ENCODE measurements at regions not wholly inside any gene's neighbourhood (a gene's known extent, or its start where the extent isn't known, plus 50 kb on each side); places are given as distances from the start of the nearest gene placed in this dataset.
"Not testable (repeated sequence)": the region's sequence is repeated elsewhere in the genome, so short reads cannot be mapped to it uniquely, and the experiment has no call there.

GRCh38 chr6:21722510-21722909, 129.0 kb downstream of the SOX4 start:
- no peak for TF ChIP-seq CTCF (IDR thresholded peaks at IDR 0.05; ENCODE audit: insufficient read depth, low read depth, low read length, missing control alignments)
- no peak for DNase-seq (ENCODE audit: low read depth)
- no peak overlapping the region for H3K4me3 ChIP-seq (ENCODE audit: low read length)

- TF ChIP-seq CTCF (IDR thresholded peaks at IDR 0.05; ENCODE audit: insufficient read depth, low read depth, low read length, missing control alignments): no peak
- peak; percentile 21 for DNase-seq (ENCODE audit: low read depth)
- no peak overlapping the region for H3K4me3 ChIP-seq (ENCODE audit: low read length)
Measured at GRCh38 chr6:21726676-21727075, 133.1 kb downstream of the SOX4 start.

- TF ChIP-seq CTCF (IDR thresholded peaks at IDR 0.05; ENCODE audit: insufficient read depth, low read depth, low read length, missing control alignments): no peak
- H3K4me3 ChIP-seq (ENCODE audit: low read length): no peak overlapping the region
- DNase-seq (ENCODE audit: low read depth): no peak
Measured at GRCh38 chr6:21728141-21728540, 134.6 kb downstream of the SOX4 start.

GRCh38 chr6:21729431-21729830, 135.9 kb downstream of the SOX4 start:
- no peak for DNase-seq (ENCODE audit: low read depth)
- no peak for TF ChIP-seq CTCF (IDR thresholded peaks at IDR 0.05; ENCODE audit: insufficient read depth, low read depth, low read length, missing control alignments)
- H3K4me3 ChIP-seq (ENCODE audit: low read length): no peak overlapping the region

GRCh38 chr6:21730533-21730932, 137.0 kb downstream of the SOX4 start:
- DNase-seq (ENCODE audit: low read depth): no peak
- H3K4me3 ChIP-seq (ENCODE audit: low read length): no peak overlapping the region
- TF ChIP-seq CTCF (IDR thresholded peaks at IDR 0.05; ENCODE audit: insufficient read depth, low read depth, low read length, missing control alignments): no peak

GRCh38 chr6:21731411-21732031, 138.0 kb downstream of the SOX4 start:
- TF ChIP-seq CTCF (IDR thresholded peaks at IDR 0.05; ENCODE audit: insufficient read depth, low read depth, low read length, missing control alignments): no peak
- H3K4me3 ChIP-seq (ENCODE audit: low read length): no peak overlapping the region
- peak; percentile 65 for DNase-seq (ENCODE audit: low read depth)

- DNase-seq (ENCODE audit: low read depth): peak; percentile 59
Measured at GRCh38 chr6:21732032-21732730, 138.6 kb downstream of the SOX4 start.

More at GRCh38 chr6:21732032-21732730, 138.6 kb downstream of the SOX4 start:
- not testable (repeated sequence) for H3K4me3 ChIP-seq (ENCODE audit: low read length)
